LNCaP clone FGC (cell line): ENCODE measurements at regions not wholly inside any gene's neighbourhood (a gene's known extent, or its start where the extent isn't known, plus 50 kb on each side); places are given as distances from the start of the nearest gene placed in this dataset.

Source experiments
- DNase-seq: peaks from one replicate; pipeline ENCODE4 v3.0.0-alpha.2; 2011; ENCODE audit warnings: low read depth
- H3K4me3 ChIP-seq: 2 replicates; pipeline ENCODE4 v1.5.1; 2011; ENCODE audit warnings: mild to moderate bottlenecking, low read depth, low read length, control low read depth
- TF ChIP-seq, protein P1 (sequence below): IDR thresholded peaks from 2 replicates; pipeline ENCODE4 v1.5.1; 2012; ENCODE audit warnings: mild to moderate bottlenecking; ENCODE audit not compliant: control insufficient read depth, insufficient read depth; ENCODE audit errors: extremely low read depth

DNA sequence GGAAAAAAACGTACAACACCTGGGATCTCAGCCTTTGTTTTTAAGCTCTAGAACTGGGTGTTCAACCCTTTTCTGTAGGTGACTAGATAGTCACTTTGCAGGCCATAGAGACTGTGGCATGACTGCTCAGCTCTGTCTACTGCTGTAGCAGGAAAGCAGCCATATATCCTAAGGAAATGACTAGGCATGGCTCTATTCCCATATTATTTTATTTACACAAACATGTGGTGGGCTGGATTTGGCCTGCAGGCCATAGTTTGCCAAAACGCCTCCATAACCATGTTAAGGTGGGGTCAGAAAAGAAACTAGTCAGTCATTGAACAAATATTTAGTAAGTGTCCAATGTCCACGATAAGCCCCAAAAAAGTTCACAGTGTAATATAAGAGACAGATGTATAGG, 452.5 kb downstream of the MCTP2 start:
- DNase-seq, result no peak
- H3K4me3 ChIP-seq, result no peak overlapping the region
- TF ChIP-seq, protein P1, sequence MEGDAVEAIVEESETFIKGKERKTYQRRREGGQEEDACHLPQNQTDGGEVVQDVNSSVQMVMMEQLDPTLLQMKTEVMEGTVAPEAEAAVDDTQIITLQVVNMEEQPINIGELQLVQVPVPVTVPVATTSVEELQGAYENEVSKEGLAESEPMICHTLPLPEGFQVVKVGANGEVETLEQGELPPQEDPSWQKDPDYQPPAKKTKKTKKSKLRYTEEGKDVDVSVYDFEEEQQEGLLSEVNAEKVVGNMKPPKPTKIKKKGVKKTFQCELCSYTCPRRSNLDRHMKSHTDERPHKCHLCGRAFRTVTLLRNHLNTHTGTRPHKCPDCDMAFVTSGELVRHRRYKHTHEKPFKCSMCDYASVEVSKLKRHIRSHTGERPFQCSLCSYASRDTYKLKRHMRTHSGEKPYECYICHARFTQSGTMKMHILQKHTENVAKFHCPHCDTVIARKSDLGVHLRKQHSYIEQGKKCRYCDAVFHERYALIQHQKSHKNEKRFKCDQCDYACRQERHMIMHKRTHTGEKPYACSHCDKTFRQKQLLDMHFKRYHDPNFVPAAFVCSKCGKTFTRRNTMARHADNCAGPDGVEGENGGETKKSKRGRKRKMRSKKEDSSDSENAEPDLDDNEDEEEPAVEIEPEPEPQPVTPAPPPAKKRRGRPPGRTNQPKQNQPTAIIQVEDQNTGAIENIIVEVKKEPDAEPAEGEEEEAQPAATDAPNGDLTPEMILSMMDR, result no peak

DNA sequence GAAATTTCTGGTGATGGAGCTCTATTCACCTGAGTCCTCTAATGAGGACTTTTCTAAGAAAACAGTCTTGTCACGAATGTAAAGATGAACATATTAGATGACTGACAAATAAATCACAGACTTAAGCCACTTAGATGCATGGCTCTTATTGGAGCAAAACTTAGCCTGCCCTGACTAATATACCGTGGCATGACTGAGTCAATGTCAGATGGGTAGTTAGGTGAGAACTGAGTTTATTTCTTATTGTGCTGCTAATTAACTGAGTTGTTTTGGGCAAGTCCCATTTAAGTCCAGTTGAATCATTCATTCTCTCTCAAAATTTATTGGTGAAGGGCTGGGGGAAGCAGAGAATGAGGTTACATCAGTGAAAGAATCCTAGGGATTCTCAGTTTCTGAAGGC, 459.8 kb downstream of the MCTP2 start:
- no peak for DNase-seq
- TF ChIP-seq, protein P1, result no peak

DNA sequence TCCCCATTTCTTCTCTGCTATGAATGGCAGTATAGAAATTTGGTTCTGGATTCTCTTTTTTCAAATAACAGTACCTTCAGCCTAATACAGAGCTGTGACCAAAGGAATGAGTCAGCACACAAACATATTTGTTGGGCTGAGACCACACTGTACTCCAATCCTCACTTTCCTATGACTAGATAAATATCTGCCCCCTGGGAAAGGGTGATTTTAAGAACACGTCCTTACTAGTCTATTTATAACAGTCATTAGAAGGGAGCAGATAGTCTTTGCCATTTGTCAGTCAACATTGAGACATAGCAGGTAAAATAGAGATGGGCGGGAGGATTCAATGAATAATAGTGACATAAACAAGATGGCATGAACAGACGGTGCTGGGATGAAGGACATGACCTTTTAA, 461.3 kb downstream of the MCTP2 start:
- H3K4me3 ChIP-seq, result no peak overlapping the region
- TF ChIP-seq, protein P1, result no peak
- DNase-seq, result no peak

More for the DNA sequence above, 459.8 kb downstream of the MCTP2 start:
- no peak overlapping the region for H3K4me3 ChIP-seq

DNA sequence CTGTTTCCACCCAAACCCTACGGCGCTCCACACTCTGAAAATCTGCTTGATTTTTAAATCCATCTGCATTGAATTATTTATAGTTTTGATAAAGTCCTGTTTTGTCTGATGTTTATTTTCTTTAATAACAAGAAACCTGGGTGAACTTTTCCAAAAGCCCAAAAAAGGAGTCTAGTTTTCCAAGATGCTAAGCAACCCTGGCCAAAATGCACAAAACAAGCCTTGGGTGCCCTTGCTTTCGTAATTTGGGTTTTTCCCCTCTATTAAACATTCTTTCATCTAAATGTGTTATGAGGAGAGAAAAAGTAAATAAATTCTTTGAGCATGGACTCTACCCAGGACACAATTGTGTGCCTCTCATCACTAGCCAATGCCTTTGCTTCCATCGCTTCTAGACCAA, 468.9 kb downstream of the MCTP2 start:
- DNase-seq, result no peak
- no peak overlapping the region for H3K4me3 ChIP-seq
- TF ChIP-seq, protein P1, result no peak

DNA sequence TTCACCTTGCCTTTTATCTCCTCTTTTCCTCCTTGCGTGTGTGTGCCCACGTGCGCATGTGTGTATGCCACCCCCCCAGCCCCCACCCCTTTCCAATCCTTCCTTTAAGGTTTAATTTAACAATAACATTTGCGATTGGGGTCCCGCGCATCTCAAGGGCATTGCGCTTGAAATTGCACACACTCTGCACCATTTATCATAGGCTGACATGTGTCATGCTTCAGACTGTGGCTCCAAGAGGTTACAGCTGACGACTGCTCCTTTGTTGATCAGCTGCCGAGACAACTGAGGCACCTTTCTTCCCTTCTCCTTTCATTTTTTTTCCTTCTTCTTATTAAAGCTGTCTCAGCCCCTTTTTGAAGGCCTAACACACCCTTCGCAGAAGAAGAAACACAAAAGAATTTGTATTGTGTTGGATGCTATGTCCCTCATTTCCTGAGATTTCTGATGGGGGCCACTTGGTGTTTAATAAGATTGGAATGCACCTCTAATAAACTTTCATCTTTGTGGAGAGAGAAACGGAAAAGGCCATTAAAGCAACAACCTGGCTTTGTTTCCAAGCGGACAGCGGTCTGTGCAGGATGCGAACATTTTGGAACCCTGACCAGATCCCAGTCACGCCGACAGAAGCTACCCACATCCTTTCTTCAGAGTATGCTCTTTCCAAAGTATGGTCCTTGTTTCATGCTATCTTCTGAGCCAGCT, 470.1 kb downstream of the MCTP2 start:
- H3K4me3 ChIP-seq, result no peak overlapping the region
- TF ChIP-seq, protein P1, result no peak
- DNase-seq, result no peak

DNA sequence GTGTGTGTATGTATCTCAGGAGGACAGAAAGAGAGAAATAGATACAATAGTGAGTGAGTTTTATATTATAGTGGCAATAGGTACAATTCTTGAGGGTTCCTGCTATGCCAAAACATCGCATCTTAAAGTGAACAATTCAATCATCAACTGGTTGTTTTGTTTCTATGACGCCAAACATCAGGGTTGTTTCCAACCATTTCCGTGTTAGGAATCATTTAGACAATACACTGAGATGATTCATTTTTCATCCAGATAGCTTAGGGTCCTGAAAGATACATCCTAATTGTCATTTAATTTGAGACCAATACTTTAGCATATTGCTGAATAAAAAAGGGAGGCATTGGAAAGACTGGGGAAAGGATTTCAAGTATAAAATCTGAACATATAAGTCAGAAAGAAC, 472.2 kb downstream of the MCTP2 start:
- H3K4me3 ChIP-seq, result no peak overlapping the region
- DNase-seq, result no peak
- TF ChIP-seq, protein P1, result no peak

DNA sequence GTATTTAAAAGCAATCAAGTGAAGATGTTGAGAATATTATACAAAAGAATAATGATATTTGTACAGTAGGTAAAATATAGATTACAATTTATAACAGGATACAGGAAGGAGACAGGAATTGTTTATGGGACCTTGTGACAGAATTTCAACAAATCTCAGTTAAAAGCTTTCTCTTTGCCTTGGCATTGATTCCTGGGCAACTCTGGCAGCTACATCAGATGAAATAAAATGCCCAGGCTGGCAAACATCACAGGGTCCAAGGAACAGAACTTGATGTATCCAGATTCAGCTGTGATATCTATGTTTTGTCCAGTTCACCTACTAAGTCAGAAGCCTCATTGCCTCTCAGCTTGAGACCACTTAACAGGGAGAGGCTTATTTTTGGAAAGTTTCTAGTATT, 473.1 kb downstream of the MCTP2 start:
- peak; percentile 4 for DNase-seq
- H3K4me3 ChIP-seq, result no peak overlapping the region
- TF ChIP-seq, protein P1, result no peak
